ENCODE measurements at regions not wholly inside any gene's neighbourhood (a gene's known extent, or its start where the extent isn't known, plus 50 kb on each side); places are given as distances from the start of the nearest gene placed in this dataset.

GRCh38 chr9:90290716-90291485 lies 351.7 kb downstream of the DIRAS2 start:
- Histone ChIP-seq H3K4me3 (no peak overlapping the region), H3K9ac (ENCODE audit: control insufficient read depth, insufficient read depth, low read length) (no peak overlapping the region), H3K27me3 (replicated peaks in 1 of 2; ENCODE audit: control insufficient read depth in 2 of 2, insufficient read depth in 2 of 2, low read length in 1 of 2) (no peaks in the 10 kb centered on the region; a peak in 1 of 4 replicates), H4K20me1 (ENCODE audit: control insufficient read depth, insufficient read depth) (no peaks in the 10 kb centered on the region), H3K4me1 (ENCODE audit: control insufficient read depth, insufficient read depth, low read length) (peaks cover 6% of the 10 kb centered on the region), H2AFZ (ENCODE audit: control insufficient read depth, low read depth, low read length) (no peak overlapping the region), H3K9me3 (replicated peaks; ENCODE audit: control insufficient read depth, insufficient read depth, low read length) (no peaks in the 10 kb centered on the region; the same call in 2 of the 3 replicates), H3K36me3 (ENCODE audit: control insufficient read depth in 2 of 2, insufficient read depth in 2 of 2, low read length in 1 of 2) (no peaks in the 10 kb centered on the region), H3K79me2 (ENCODE audit: control insufficient read depth, insufficient read depth, low read length) (no peaks in the 10 kb centered on the region), H3K4me2 (ENCODE audit: control insufficient read depth, insufficient read depth) (no peak overlapping the region), H3K27ac (ENCODE audit: control insufficient read depth, insufficient read depth) (no peak overlapping the region)
- no peak for FAIRE-seq
- BruUV-seq (replicated peaks): no TSS peak
- ChIA-PET POLR2A (no interaction called here), SMC1A (ENCODE audit: uncharacterized antibody, unreplicated experiment) (no interaction called here), RAD21 (ENCODE audit: unreplicated experiment) (no interaction called here), CTCF (no interaction called here)
- intact Hi-C loops (cut with micrococcal nuclease; ENCODE audit: unreplicated experiment): no loop called here
- DNase-seq (ENCODE audit: low read depth, low spot score): no peak
- no peak for ATAC-seq
- TF ChIP-seq REST (IDR thresholded peaks at IDR 0.05; ENCODE audit: low read depth, low read length) (no peak), GATAD2B (conservative IDR thresholded peaks at IDR 0.05; ENCODE audit: low read depth) (no peak), SUZ12 (IDR thresholded peaks at IDR 0.05; ENCODE audit: unreplicated experiment) (no peak), NFIC (IDR thresholded peaks at IDR 0.05; ENCODE audit: low read depth, low read length) (no peak), ZNF687 (IDR thresholded peaks at IDR 0.05) (no peak), ZNF274 (IDR thresholded peaks at IDR 0.05; ENCODE audit: insufficient read depth, insufficient read length) (no peak), WRNIP1 (IDR thresholded peaks at IDR 0.05; ENCODE audit: borderline replicate concordance, low read depth, low read length) (no peak), ZBTB4 (CRISPR knock-in tag; IDR thresholded peaks at IDR 0.05) (no peak), NR2F1 (conservative IDR thresholded peaks at IDR 0.05) (no peak), ZNF622 (IDR thresholded peaks at IDR 0.05) (no peak), ZBTB33 (IDR thresholded peaks at IDR 0.05) (no peak)
- WGBS (ENCODE audit: insufficient coverage, insufficient replicate concordance, low lambda C conversion rate, missing lambda C conversion rate): 46% methylated on average over 5 of the region's 5 CpGs
- in situ Hi-C loops (cut with MboI): no loop called here
